HFFc6 (cell line): ENCODE measurements at regions not wholly inside any gene's neighbourhood (a gene's known extent, or its start where the extent isn't known, plus 50 kb on each side); places are given as distances from the start of the nearest gene placed in this dataset.
"Not testable (repeated sequence)": the region's sequence is repeated elsewhere in the genome, so short reads cannot be mapped to it uniquely, and the experiment has no call there.

Experiments used
- DNase-seq: peaks from one replicate; pipeline ENCODE4 v3.0.0-alpha.2; 2018
- H3K27ac Mint-ChIP-seq: 2 replicates; pipeline ENCODE4 v1.8.0; 2020; ENCODE audit warnings: mild to moderate bottlenecking, mixed read lengths
- H3K27me3 Mint-ChIP-seq: 2 replicates; pipeline ENCODE4 v1.8.0; 2021; ENCODE audit warnings: mild to moderate bottlenecking, moderate library complexity, mixed read lengths; ENCODE audit not compliant: insufficient read depth
- H3K36me3 Mint-ChIP-seq: 2 replicates; pipeline ENCODE4 v1.8.0; 2021; ENCODE audit warnings: low read depth, mixed read lengths
- H3K4me1 Mint-ChIP-seq: 2 replicates; pipeline ENCODE4 v1.8.0; 2020; ENCODE audit warnings: low read depth, mixed read lengths
- H3K4me3 Mint-ChIP-seq: 2 replicates; pipeline ENCODE4 v1.8.0; 2020; ENCODE audit warnings: mild to moderate bottlenecking, moderate library complexity, mixed read lengths
- H3K9me3 Mint-ChIP-seq: 2 replicates; pipeline ENCODE4 v1.8.0; 2020; ENCODE audit warnings: mild to moderate bottlenecking, mixed read lengths
- TF ChIP-seq, protein P1 (sequence below): fragments of 200-600 bp; sonication (generic); IDR thresholded peaks from 2 replicates; pipeline ENCODE4 v1.5.0; 2021; ENCODE audit warnings: antibody characterized with exemption, mild to moderate bottlenecking

DNA sequence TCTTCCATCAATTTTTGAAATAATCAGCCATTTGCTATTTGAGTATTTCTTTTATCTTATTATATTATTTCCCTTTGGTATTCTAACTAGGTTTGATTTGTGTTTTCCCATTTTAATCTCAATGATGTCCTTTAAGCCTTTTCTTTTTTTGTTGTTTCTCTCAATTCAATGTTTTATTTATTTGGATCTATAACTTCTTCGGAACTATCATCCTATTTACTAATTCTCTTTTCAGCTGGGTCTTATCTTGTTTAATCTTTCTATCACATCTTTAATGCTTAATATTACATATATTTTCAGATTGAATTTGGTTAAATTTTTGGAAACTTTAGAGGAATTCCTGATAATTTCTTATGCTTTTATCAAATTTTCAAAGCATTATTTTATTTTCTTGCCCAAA, 448.3 kb downstream of the SOX11 start:
- no peaks in the 10 kb centered on the region for H3K4me1 Mint-ChIP-seq
- no peak overlapping the region for H3K27ac Mint-ChIP-seq
- 0 out of 2 replicates have a peak, but pooled peaks cover 2% of the 10 kb centered on the region for H3K27me3 Mint-ChIP-seq
- H3K4me3 Mint-ChIP-seq = no peak overlapping the region
- TF ChIP-seq, protein P1, sequence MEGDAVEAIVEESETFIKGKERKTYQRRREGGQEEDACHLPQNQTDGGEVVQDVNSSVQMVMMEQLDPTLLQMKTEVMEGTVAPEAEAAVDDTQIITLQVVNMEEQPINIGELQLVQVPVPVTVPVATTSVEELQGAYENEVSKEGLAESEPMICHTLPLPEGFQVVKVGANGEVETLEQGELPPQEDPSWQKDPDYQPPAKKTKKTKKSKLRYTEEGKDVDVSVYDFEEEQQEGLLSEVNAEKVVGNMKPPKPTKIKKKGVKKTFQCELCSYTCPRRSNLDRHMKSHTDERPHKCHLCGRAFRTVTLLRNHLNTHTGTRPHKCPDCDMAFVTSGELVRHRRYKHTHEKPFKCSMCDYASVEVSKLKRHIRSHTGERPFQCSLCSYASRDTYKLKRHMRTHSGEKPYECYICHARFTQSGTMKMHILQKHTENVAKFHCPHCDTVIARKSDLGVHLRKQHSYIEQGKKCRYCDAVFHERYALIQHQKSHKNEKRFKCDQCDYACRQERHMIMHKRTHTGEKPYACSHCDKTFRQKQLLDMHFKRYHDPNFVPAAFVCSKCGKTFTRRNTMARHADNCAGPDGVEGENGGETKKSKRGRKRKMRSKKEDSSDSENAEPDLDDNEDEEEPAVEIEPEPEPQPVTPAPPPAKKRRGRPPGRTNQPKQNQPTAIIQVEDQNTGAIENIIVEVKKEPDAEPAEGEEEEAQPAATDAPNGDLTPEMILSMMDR = no peak
- H3K36me3 Mint-ChIP-seq = peaks cover 5% of the 10 kb centered on the region; the same call in 1 of the 2 replicates
- DNase-seq = no peak
- peaks cover 32% of the 10 kb centered on the region for H3K9me3 Mint-ChIP-seq

- Mint-ChIP-seq H3K4me3 (no peak overlapping the region), H3K27ac (no peak overlapping the region), H3K9me3 (peaks cover 20% of the 10 kb centered on the region), H3K4me1 (no peaks in the 10 kb centered on the region), H3K36me3 (peaks cover 5% of the 10 kb centered on the region; the same call in 1 of the 2 replicates), H3K27me3 (no peaks in the 10 kb centered on the region)
- DNase-seq = no peak
- TF ChIP-seq, protein P1 = no peak
Measured at GRCh38 chr2:6143812-6144211, 451.6 kb downstream of the SOX11 start.

GRCh38 chr2:6147215-6147614, 455.0 kb downstream of the SOX11 start:
- H3K4me1 Mint-ChIP-seq = not testable (repeated sequence)

GRCh38 chr2:6148882-6149281, 456.7 kb downstream of the SOX11 start:
- Mint-ChIP-seq H3K4me1 (no peaks in the 10 kb centered on the region), H3K9me3 (peaks cover 36% of the 10 kb centered on the region), H3K4me3 (no peak overlapping the region), H3K36me3 (peaks cover 5% of the 10 kb centered on the region; the same call in 1 of the 2 replicates), H3K27ac (no peak overlapping the region), H3K27me3 (no peaks in the 10 kb centered on the region)
- TF ChIP-seq, protein P1 = no peak
- DNase-seq = no peak

More at GRCh38 chr2:6147215-6147614, 455.0 kb downstream of the SOX11 start:
- not testable (repeated sequence) for H3K36me3 Mint-ChIP-seq, H3K4me3 Mint-ChIP-seq, DNase-seq, H3K27me3 Mint-ChIP-seq, H3K27ac Mint-ChIP-seq
- peaks cover 25% of the 10 kb centered on the region for H3K9me3 Mint-ChIP-seq

DNA sequence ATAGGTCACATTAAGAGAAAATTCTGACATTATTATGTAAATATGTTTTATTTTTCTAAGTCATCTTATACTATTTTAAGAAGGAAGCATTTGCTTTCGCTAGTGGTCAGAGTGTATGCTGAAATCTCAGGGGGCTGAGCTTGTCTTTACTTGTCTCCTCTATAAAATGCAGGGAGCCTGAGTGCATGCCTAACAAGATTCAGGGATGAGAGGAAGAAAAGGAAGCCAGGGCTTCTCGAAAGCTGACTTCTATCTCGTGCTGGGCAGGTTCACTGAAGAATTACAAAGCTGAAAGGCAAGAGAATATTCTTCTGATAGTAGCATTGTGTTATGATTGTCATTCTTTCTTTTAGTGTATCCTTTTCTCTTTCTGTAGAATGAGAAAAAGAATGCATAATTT, 467.4 kb downstream of the SOX11 start:
- no peaks in the 10 kb centered on the region; the same call in 1 of the 2 replicates for H3K27me3 Mint-ChIP-seq
- H3K4me1 Mint-ChIP-seq = no peaks in the 10 kb centered on the region
- TF ChIP-seq, protein P1 = no peak
- no peak for DNase-seq
- no peaks in the 10 kb centered on the region for H3K36me3 Mint-ChIP-seq
- peaks cover 57% of the 10 kb centered on the region for H3K9me3 Mint-ChIP-seq
- H3K27ac Mint-ChIP-seq = no peak overlapping the region
- H3K4me3 Mint-ChIP-seq = no peak overlapping the region

- Mint-ChIP-seq H3K4me3 (no peak overlapping the region), H3K27me3 (no peaks in the 10 kb centered on the region; the same call in 1 of the 2 replicates), H3K4me1 (no peaks in the 10 kb centered on the region), H3K36me3 (no peaks in the 10 kb centered on the region; the same call in 1 of the 2 replicates), H3K27ac (no peak overlapping the region), H3K9me3 (peaks cover 60% of the 10 kb centered on the region)
- no peak for DNase-seq
- TF ChIP-seq, protein P1 = no peak
Measured at GRCh38 chr2:6163932-6164331, 471.7 kb downstream of the SOX11 start.
